GM21381 (cell line): ENCODE measurements at regions not wholly inside any gene's neighbourhood (a gene's known extent, or its start where the extent isn't known, plus 50 kb on each side); places are given as distances from the start of the nearest gene placed in this dataset.

Source experiments
- ATAC-seq: cut with Tn5 transposase; IDR thresholded peaks from one replicate; pipeline ENCODE4 v1.9.1; 2021; ENCODE audit warnings: mild to moderate bottlenecking, moderate library complexity; ENCODE audit not compliant: unreplicated experiment

DNA sequence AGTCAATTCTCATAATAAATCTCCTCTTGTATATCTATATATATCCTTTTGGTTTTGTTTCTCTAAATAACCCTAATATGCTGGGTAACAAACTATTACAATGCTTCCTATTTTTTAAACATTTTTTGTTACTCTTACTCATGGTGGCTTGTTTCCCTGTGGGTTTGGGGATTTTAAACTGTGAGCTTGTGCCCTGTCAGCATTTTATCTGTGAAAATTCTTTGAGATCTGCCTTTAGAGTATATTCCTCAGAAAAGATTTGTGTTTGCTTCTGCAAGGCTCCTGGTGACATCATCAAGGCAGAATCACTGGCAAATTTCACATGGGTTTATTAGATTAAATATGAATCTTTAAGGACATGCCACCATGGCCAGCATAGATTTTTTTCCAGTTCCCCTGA, 273.6 kb downstream of the LRFN2 start:
- ATAC-seq, result no peak

- no peak for ATAC-seq
Measured at GRCh38 chr6:40312213-40313015, 274.8 kb downstream of the LRFN2 start.

GRCh38 chr6:40308533-40309306, 278.4 kb downstream of the LRFN2 start:
- ATAC-seq, result no peak

- ATAC-seq, result no peak
Measured at GRCh38 chr6:40307712-40308111, 279.5 kb downstream of the LRFN2 start.

- no peak for ATAC-seq
Measured at GRCh38 chr6:40302856-40303454, 284.2 kb downstream of the LRFN2 start.

- no peak for ATAC-seq
Measured at GRCh38 chr6:40299681-40300080, 287.5 kb downstream of the LRFN2 start.

- ATAC-seq, result no peak
Measured at GRCh38 chr6:40298207-40298606, 289.0 kb downstream of the LRFN2 start.

- ATAC-seq, result no peak
Measured at GRCh38 chr6:40295251-40295950, 291.8 kb downstream of the LRFN2 start.

GRCh38 chr6:40293460-40294185, 293.5 kb downstream of the LRFN2 start:
- no peak for ATAC-seq

DNA sequence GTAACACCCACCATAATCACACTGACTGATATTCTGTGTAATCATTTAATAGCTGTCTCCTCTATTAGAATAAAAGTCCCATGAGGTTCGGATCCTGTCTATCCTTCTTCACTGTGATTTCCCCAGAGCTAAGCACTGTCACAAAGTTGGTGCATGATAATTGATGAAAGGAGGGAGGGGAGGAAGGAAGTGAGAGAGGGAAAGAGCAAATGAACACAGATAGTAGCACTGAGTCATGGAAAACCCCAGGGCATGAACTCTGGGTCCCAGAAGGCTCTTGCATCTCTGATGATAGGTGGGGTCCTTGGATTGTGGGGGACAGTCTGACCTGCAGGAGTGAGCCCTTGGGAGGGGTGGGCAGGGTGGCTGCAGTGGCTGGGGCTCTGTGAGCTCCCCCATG, 294.1 kb downstream of the LRFN2 start:
- no peak for ATAC-seq

DNA sequence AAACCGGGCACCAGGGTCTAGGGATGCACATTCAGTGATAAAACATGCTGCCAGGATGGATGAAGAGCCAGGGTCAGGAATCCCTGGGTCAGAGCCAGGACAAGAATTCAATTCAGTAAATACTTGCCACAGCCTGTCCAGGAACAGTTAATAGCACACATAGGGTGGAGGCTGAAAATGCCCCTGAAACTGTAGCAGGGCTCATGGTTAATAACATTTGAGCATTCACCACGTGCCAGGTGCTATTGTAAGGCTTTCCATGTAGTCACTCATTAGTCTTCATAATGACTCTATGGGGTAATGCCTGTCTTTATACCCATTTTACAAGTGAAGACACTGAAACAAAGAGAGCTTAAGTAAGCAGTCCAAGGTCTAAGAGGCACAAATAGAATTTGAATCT, 296.3 kb downstream of the LRFN2 start:
- no peak for ATAC-seq

DNA sequence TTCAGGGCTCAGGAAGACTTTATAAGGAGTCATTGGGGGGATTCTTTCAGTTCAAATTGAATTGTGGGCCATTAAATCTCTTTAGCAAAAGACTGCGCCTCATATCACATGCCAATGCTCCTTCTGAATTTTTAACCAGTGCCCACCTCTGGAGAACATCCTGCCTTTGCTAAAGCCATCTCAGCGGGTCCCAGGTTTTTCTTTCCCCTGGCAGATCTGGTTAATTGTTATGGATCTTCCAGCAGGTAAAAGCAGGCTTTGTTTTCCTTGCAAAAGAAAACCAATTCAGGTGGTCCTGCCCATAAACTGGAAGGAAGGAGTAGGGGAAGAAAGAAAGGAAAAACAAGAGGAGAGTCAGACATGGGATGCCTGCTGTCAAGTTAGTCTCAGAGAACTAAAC, 298.2 kb downstream of the LRFN2 start:
- no peak for ATAC-seq

GRCh38 chr6:40287296-40287850, 299.8 kb downstream of the LRFN2 start:
- no peak for ATAC-seq

DNA sequence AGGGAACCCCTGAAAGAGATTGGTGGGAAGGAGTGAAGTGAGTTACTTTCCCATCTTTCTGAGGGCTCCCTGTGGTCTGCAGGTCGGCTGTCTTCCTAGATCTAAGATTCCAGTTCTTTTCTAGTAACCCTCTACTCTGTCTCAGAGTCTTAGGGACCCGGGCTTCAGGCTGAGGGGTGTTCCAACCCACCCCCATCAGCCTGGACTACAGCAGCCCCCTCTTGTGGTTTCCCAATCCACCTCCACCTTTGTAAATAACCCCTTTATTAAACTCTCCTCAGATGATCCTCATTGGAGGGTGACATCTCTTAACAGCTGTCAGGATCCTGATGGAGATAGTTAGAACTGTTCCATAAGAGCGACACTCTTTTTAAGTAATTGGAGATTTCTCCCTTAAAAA, 300.4 kb downstream of the LRFN2 start:
- no peak for ATAC-seq

- no peak for ATAC-seq
Measured at GRCh38 chr6:40285996-40286395, 301.2 kb downstream of the LRFN2 start.

DNA sequence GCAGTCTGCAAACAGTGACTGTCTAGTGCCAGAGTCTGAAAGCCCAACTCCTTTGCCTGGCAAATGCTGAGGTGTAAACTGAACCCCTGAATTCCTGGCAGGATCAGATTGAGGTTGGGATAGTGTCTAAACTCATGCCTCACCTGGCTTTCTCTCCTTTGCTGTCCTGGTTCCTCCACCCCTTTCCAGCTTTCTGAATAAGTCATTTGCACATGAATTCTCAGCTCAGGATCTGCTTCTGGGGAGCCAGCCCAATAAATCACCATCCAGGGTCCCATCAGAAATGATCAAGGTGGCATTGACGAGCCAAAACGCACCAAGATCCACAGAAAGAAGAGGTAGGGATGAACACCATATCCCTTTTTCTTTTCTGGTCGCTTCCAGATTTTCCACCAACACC, 301.6 kb downstream of the LRFN2 start:
- no peak for ATAC-seq

DNA sequence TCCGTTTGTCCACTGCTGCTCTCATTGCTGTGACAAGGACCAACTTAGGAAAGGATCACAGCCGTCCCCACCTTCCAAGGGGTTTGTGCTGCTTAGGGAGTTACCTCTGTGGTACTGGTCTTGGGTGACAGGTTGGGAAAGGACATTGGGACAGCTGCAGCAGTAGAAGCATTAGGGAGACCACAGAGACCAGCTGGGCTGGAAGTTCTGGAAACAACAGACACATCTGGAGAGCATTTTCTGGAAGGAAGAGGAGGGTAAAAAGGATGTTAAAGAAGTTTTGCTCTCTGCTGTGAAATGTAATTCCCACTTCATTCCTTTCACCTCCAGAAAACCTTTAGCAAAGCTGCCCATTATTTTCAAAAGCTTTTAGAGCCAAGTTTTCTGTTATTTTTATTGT, 304.2 kb downstream of the LRFN2 start:
- no peak for ATAC-seq

DNA sequence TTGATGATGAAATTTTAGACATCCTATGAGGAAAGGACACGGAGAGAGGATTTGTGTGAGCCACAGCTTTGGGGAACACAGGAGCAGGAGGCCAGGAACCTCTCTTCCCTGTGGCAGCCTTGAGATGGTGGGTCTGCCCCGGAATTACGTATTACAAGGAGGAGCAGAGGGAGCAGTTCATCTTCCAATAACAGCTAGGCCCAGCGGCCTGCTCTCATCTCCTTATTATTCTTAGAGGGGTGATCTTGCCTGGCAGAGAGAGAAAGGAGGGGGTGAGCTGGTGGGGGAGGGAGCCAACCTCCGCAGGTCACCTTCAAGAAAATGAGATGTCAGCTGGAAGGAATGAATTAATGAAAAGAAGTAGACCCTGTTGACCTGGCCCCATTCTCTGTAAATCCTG, 305.8 kb downstream of the LRFN2 start:
- no peak for ATAC-seq

- no peak for ATAC-seq
Measured at GRCh38 chr6:40280231-40280630, 306.9 kb downstream of the LRFN2 start.

DNA sequence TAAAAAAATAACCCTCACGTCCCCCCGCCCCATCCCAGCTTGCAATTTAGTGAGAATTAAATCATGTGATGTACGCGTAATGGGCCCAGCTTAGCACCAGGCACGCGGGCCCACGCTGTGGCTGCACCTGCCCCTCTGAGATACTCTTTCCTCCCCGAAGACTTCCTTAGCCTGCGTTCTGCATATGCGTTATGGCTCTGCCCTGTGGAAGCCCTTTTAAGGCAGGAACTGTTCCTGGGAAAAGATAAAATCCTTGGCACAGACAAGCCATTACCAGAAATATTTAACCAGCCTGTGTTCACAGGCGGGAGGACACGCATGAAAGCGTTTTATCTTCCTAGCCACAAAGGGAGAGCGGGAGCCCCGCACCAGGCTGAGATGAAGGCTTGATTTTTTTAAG, 311.0 kb downstream of the LRFN2 start:
- ATAC-seq, result no peak
